ENCODE measurements at regions not wholly inside any gene's neighbourhood (a gene's known extent, or its start where the extent isn't known, plus 50 kb on each side); places are given as distances from the start of the nearest gene placed in this dataset.
A peak's percentile ranks its signal among the peaks of the same experiment; 100 is the strongest.
"Not testable (repeated sequence)": the region's sequence is repeated elsewhere in the genome, so short reads cannot be mapped to it uniquely, and the experiment has no call there.

DNA sequence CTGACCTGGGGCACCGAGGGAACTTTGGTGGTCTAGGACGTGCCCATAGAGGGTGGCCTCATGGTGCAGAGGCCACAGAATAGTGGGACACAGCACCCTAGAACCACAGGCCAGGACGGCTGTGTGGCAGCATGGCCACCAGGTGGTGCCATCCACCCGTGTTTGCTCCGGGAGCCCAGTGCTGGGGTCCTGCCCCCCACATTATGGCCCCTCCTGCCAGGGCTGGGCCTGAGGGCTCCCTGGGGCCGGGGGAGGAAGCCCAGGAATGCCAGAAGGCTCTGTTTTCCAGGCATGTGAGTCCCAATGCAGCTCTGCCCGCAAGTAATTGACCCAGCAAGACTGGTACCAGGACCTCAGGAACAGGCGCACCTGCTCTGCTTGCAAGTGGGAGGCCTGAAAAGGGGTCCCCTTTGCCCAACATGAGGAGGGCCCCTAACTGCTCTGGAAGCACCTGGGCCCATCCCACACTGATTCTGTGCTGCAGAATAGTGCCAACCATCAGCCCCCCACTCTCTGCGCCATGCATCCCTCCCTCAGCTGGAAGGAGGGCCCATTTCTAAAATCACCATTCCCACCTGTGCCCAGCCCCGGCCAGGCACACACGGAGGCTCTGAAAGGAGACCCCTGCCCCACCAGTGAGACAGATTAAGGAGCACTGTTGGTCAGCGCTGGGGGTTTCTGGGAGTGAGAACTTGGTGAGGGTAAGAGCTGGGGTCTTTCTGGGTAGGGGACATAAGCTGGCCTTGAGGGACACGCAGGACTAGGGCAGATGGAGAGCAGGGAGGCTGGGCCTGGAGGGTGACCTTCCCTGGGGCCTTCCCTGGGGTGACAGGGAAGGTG is 174.4 kb downstream of the TBC1D2B start:
- WGBS, 2 donors: 46 to 66% methylated on average over 7 to 11 of the region's 13 CpGs
- TF ChIP-seq, protein P1, sequence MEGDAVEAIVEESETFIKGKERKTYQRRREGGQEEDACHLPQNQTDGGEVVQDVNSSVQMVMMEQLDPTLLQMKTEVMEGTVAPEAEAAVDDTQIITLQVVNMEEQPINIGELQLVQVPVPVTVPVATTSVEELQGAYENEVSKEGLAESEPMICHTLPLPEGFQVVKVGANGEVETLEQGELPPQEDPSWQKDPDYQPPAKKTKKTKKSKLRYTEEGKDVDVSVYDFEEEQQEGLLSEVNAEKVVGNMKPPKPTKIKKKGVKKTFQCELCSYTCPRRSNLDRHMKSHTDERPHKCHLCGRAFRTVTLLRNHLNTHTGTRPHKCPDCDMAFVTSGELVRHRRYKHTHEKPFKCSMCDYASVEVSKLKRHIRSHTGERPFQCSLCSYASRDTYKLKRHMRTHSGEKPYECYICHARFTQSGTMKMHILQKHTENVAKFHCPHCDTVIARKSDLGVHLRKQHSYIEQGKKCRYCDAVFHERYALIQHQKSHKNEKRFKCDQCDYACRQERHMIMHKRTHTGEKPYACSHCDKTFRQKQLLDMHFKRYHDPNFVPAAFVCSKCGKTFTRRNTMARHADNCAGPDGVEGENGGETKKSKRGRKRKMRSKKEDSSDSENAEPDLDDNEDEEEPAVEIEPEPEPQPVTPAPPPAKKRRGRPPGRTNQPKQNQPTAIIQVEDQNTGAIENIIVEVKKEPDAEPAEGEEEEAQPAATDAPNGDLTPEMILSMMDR (IDR thresholded peaks at IDR 0.05): peak; percentile 9 to 51 (median 24)
- H3K27me3 ChIP-seq; H3K9me3 ChIP-seq; intact Hi-C loops (cut with DNase I); H3K4me1 ChIP-seq; DNase-seq; H3K36me3 ChIP-seq; H3K4me3 ChIP-seq (replicated peaks in 1 of 3); H3K27ac ChIP-seq: not testable (repeated sequence)

DNA sequence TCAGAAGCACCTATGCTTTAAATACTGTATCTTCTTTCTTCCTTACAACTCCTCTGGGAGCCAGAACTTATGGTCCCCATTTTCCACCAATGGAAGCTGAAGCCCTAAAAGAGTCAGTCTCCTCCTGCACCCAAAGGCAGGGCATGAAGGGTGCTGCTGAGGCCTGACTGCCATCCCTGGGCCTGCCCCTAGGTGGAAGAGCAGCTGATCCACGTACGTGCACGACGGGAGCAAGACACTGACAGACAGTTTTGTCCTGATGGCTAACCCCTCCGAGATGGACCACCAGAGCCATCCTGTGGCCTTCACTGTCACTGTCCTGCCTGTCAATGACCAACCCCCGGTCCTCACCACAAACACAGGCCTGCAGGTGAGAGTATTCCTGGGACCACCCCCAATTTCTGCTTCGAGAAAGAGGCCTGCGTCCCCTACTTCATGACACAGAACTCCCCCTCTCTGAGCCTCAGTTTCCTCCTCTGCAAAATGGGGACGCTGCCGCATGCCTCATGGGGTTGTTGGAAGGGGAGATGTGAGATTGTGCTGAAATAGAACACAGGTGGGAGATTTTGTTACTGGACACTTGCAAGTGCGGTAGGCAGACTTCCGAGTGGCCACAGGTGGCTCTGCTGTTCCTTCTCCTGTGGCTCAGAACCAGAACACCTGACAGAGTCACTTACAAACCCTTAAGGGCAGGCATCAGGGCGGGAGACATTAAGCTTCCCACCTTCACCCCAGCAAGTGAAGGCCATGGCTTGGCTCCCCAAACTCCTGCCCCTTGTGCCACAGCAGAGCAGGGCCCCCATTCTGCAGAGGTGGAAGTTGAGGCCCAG is 175.4 kb downstream of the TBC1D2B start:
- Histone ChIP-seq H3K4me3 (replicated peaks in 1 of 3) (no peak overlapping the region), H3K36me3 (no peaks in the 10 kb centered on the region), H3K27ac (no peak overlapping the region), H3K27me3 (no peaks in the 10 kb centered on the region), H3K4me1 (no peaks in the 10 kb centered on the region), H3K9me3 (no peaks in the 10 kb centered on the region)
- TF ChIP-seq, protein P1 (IDR thresholded peaks at IDR 0.05): no peak
- no peak for TF ChIP-seq POLR2A (IDR thresholded peaks at IDR 0.05)
- intact Hi-C loops (cut with DNase I): no loop called here
- 89 to 91% methylated on average over 9 to 13 of the region's 13 CpGs for WGBS, 2 donors
- DNase-seq: no peak

DNA sequence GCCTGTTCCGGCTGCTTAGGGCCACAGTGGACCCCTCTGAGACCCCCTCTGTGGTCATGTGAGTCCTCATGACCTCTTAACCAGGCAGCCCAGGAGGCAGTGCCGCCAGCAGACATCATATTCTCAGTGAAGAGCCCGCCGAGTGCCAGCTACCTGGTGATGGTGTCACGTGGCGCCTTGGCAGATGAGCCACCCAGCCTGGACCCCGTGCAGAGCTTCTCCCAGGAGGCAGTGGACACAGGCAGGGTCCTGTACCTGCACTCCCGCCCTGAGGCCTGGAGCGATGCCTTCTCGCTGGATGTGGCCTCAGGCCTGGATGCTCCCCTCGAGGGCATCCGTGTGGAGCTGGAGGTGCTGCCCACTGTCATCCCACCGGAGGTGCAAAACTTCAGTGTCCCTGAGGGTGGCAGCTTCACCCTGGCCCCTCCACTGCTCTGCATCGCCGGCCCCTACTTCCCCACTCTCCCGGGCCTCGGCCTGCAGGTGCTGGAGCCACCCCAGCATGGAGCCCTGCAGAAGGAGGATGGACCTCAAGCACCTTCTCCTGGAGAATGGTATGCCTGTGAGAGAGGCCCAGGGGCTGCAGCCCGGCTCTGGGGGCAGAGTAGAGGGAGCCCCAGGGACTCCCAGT is 176.1 kb downstream of the TBC1D2B start:
- intact Hi-C loops (cut with DNase I): no loop called here
- no peaks in the 10 kb centered on the region for H3K9me3 ChIP-seq
- WGBS, 2 donors: 86 to 87% methylated on average over 11 to 13 of the region's 18 CpGs
- no peak for DNase-seq
- TF ChIP-seq POLR2A (IDR thresholded peaks at IDR 0.05): no peak
- TF ChIP-seq, protein P1 (IDR thresholded peaks at IDR 0.05): no peak
- H3K36me3 ChIP-seq: no peaks in the 10 kb centered on the region
- H3K27ac ChIP-seq: no peak overlapping the region
- no peaks in the 10 kb centered on the region for H3K4me1 ChIP-seq
- H3K4me3 ChIP-seq (replicated peaks in 1 of 3): no peak overlapping the region
- no peaks in the 10 kb centered on the region for H3K27me3 ChIP-seq

DNA sequence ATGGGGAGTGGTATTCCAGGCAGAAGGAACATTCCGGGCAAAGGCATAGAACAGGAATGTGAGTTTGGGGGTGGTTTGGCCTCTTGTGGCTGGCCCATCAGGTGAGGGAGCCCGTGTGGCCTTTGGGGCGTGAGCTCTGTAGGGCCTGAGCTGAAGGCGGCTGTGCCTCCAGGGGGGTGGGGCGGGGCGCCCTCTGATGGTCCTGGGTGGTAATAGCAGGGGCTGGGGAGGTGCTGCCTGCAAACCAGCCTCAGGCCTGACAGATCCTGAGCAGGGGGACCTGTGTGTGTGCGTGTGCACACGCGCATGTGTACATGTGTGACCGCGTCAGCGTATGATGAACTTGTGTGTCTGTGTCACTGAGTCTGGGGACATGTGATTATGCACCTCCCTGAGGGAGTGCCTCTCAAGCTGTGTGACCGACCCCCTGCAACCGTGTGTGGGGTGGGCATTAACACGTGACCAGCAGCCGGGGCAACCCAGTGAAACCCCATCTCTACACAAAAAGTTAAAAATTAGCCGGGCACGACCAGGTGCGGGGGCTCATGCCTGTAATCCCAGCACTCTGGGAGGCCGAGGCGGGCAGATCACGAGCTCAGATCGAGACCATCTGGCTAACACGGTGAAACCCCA is 177.1 kb downstream of the TBC1D2B start:
- H3K36me3 ChIP-seq; H3K27me3 ChIP-seq; intact Hi-C loops (cut with DNase I); H3K4me3 ChIP-seq (replicated peaks in 1 of 3); H3K27ac ChIP-seq; H3K4me1 ChIP-seq; H3K9me3 ChIP-seq: not testable (repeated sequence)
- TF ChIP-seq, protein P1 (IDR thresholded peaks at IDR 0.05): peak in 5 of 6 experiments; percentile 13 to 53 (median 28)
- peak; percentile 30 to 39 for DNase-seq
- 58 to 67% methylated on average over 14 to 24 of the region's 24 CpGs for WGBS, 2 donors

DNA sequence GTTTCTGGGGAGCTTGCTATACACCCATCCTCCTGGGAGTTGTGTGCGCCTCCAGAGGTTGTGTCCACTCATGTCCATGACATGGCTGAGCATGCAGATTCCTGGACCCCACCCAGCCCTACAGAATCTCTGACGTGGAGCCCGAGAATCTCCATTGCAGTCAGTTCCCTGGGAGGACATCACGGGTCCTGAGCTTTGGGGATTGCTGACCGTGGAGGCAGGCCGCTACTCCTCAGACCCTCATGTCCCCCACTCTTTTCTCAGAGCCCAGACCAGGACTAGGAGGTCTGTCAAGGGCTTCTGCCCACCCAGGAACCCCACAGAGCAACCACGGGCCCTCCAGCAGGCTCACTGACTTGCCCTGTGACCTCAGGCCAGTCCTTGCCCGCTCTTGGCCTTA is 177.7 kb downstream of the TBC1D2B start:
- H3K27me3 ChIP-seq; DNase-seq; H3K9me3 ChIP-seq; intact Hi-C loops (cut with DNase I); H3K36me3 ChIP-seq; H3K27ac ChIP-seq; H3K4me1 ChIP-seq; H3K4me3 ChIP-seq (replicated peaks in 1 of 3): not testable (repeated sequence)
- 92 to 100% methylated on average over 4 to 8 of the region's 8 CpGs for WGBS, 2 donors

Measured in thyroid gland (tissue), 4 donors.